Breast epithelium (tissue), 3 donors: ENCODE measurements at regions not wholly inside any gene's neighbourhood (a gene's known extent, or its start where the extent isn't known, plus 50 kb on each side); places are given as distances from the start of the nearest gene placed in this dataset.
"Not testable (repeated sequence)": the region's sequence is repeated elsewhere in the genome, so short reads cannot be mapped to it uniquely, and the experiment has no call there.

Experiments used
- POLR2A ChIP-seq: fragments of 450-650 bp; IDR thresholded peaks from one replicate; pipeline ENCODE4 v1.6.1; 2016; ENCODE audit warnings: antibody characterized with exemption, mild to moderate bottlenecking, moderate library complexity
- TF ChIP-seq, protein P1 (sequence below), 3 donors: fragments of 450-650 bp; IDR thresholded peaks; one replicate each; pipeline ENCODE4 v1.5.1; 2016 to 2017; ENCODE audit warnings: antibody characterized with exemption in 3 of 3, mild to moderate bottlenecking in 3 of 3, moderate library complexity in 3 of 3

- not testable (repeated sequence) for TF ChIP-seq POLR2A
- TF ChIP-seq, protein P1, sequence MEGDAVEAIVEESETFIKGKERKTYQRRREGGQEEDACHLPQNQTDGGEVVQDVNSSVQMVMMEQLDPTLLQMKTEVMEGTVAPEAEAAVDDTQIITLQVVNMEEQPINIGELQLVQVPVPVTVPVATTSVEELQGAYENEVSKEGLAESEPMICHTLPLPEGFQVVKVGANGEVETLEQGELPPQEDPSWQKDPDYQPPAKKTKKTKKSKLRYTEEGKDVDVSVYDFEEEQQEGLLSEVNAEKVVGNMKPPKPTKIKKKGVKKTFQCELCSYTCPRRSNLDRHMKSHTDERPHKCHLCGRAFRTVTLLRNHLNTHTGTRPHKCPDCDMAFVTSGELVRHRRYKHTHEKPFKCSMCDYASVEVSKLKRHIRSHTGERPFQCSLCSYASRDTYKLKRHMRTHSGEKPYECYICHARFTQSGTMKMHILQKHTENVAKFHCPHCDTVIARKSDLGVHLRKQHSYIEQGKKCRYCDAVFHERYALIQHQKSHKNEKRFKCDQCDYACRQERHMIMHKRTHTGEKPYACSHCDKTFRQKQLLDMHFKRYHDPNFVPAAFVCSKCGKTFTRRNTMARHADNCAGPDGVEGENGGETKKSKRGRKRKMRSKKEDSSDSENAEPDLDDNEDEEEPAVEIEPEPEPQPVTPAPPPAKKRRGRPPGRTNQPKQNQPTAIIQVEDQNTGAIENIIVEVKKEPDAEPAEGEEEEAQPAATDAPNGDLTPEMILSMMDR (IDR thresholded peaks at IDR 0.05), result not testable (repeated sequence)
Measured at GRCh38 chr5:176066262-176066945, 98.3 kb upstream of the THOC3 start.
